Parathyroid adenoma (tissue), 2 donors: ENCODE measurements at regions not wholly inside any gene's neighbourhood (a gene's known extent, or its start where the extent isn't known, plus 50 kb on each side); places are given as distances from the start of the nearest gene placed in this dataset.

Source experiments
- H2AFZ ChIP-seq: fragments of 300-600 bp; sonication (generic); one replicate; pipeline ENCODE4 v1.7.0; 2017; ENCODE audit warnings: antibody characterized with exemption, mild to moderate bottlenecking
- H3K27ac ChIP-seq: fragments of 300-600 bp; sonication (generic); one replicate; pipeline ENCODE4 v1.7.0; 2017
- H3K27me3 ChIP-seq: fragments of 300-600 bp; sonication (generic); one replicate; pipeline ENCODE4 v1.7.0; 2017; ENCODE audit warnings: low read length; ENCODE audit not compliant: control insufficient read depth, insufficient read depth
- H3K36me3 ChIP-seq: fragments of 300-600 bp; sonication (generic); one replicate; pipeline ENCODE4 v1.7.0; 2017; ENCODE audit warnings: low read length; ENCODE audit not compliant: control insufficient read depth, insufficient read depth
- H3K4me1 ChIP-seq: fragments of 300-600 bp; sonication (generic); one replicate; pipeline ENCODE4 v1.7.0; 2017; ENCODE audit warnings: control low read depth
- H3K4me2 ChIP-seq: fragments of 300-600 bp; sonication (generic); one replicate; pipeline ENCODE4 v1.7.0; 2017; ENCODE audit warnings: low read length
- H3K4me3 ChIP-seq: fragments of 300-600 bp; sonication (generic); one replicate; pipeline ENCODE4 v1.7.0; 2017; ENCODE audit warnings: low read depth, low read length
- H3K79me2 ChIP-seq: fragments of 300-600 bp; sonication (generic); one replicate; pipeline ENCODE4 v1.7.0; 2017; ENCODE audit warnings: control low read depth
- H3K9ac ChIP-seq: fragments of 300-600 bp; sonication (generic); one replicate; pipeline ENCODE4 v1.7.0; 2017; ENCODE audit warnings: mild to moderate bottlenecking
- H3K9me3 ChIP-seq: fragments of 300-600 bp; sonication (generic); one replicate; pipeline ENCODE4 v1.7.0; 2017; ENCODE audit warnings: low read length; ENCODE audit not compliant: control insufficient read depth
- TF ChIP-seq, protein P1 (sequence below): fragments of 300-600 bp; sonication (generic); IDR thresholded peaks from one replicate; pipeline ENCODE4 v1.7.0; 2017; ENCODE audit warnings: antibody characterized with exemption, mild to moderate bottlenecking
- donor health status: primary hyperparathyroidism.

DNA sequence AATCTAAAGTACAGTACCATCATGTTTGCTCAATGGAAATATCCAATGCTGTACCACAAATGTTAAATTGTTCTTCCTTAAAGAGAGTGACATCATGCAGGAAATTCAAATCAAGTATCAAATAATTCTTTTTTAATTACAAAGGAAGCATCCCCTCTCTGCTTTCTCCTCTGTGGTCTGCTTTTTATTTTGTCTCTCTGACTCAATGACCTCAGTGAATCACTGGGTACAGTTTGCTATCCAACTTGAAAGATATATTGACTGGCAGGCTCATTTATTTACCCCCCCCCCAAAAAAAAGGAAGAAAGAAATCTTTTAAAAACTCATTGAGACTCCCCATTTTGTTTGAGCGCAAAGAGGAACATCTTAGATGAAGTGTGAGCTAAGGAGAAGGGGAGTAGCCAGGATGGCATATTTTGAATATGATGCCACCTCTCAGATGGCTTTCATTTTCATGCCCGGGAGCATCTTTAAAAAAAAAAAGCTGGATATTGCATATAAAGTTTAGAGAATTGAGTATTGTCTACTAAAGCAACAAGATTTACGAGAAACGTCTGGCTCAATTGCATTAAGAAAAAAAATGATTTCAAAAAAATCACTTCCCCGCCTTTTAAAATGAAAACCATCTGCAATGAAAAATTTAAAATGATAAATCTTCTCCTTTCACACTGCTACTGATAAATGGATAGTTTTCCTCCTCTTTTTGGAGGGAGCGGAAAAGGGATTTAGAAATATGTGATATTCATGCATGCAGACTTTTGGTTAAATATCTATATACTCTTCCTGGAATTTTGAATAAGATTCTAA lies 307.1 kb upstream of the DPH6 start:
- Histone ChIP-seq H3K9me3 (no peaks in the 10 kb centered on the region), H3K9ac (no peak overlapping the region), H2AFZ (no peak overlapping the region), H3K4me2 (no peak overlapping the region), H3K79me2 (no peaks in the 10 kb centered on the region), H3K27me3 (no peaks in the 10 kb centered on the region), H3K4me3 (no peak overlapping the region), H3K36me3 (no peaks in the 10 kb centered on the region), H3K4me1 (no peaks in the 10 kb centered on the region), H3K27ac (no peak overlapping the region)
- TF ChIP-seq, protein P1, sequence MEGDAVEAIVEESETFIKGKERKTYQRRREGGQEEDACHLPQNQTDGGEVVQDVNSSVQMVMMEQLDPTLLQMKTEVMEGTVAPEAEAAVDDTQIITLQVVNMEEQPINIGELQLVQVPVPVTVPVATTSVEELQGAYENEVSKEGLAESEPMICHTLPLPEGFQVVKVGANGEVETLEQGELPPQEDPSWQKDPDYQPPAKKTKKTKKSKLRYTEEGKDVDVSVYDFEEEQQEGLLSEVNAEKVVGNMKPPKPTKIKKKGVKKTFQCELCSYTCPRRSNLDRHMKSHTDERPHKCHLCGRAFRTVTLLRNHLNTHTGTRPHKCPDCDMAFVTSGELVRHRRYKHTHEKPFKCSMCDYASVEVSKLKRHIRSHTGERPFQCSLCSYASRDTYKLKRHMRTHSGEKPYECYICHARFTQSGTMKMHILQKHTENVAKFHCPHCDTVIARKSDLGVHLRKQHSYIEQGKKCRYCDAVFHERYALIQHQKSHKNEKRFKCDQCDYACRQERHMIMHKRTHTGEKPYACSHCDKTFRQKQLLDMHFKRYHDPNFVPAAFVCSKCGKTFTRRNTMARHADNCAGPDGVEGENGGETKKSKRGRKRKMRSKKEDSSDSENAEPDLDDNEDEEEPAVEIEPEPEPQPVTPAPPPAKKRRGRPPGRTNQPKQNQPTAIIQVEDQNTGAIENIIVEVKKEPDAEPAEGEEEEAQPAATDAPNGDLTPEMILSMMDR, result no peak

- H3K79me2 ChIP-seq, result no peaks in the 10 kb centered on the region
- H3K4me1 ChIP-seq, result no peaks in the 10 kb centered on the region
- H3K9ac ChIP-seq, result no peak overlapping the region
- no peak overlapping the region for H3K4me3 ChIP-seq
- no peak overlapping the region for H3K4me2 ChIP-seq
- no peak overlapping the region for H2AFZ ChIP-seq
- H3K27ac ChIP-seq, result no peak overlapping the region
- no peaks in the 10 kb centered on the region for H3K27me3 ChIP-seq
- TF ChIP-seq, protein P1, result no peak
- no peaks in the 10 kb centered on the region for H3K36me3 ChIP-seq
- H3K9me3 ChIP-seq, result no peaks in the 10 kb centered on the region
Measured at GRCh38 chr15:35854316-35854715, 308.4 kb upstream of the DPH6 start.

GRCh38 chr15:35857567-35858226 lies 311.7 kb upstream of the DPH6 start:
- Histone ChIP-seq H3K9me3 (no peaks in the 10 kb centered on the region), H3K79me2 (no peaks in the 10 kb centered on the region), H3K36me3 (no peaks in the 10 kb centered on the region), H2AFZ (no peak overlapping the region), H3K4me1 (no peaks in the 10 kb centered on the region), H3K9ac (no peak overlapping the region), H3K4me2 (no peak overlapping the region), H3K27me3 (no peaks in the 10 kb centered on the region), H3K27ac (no peak overlapping the region), H3K4me3 (no peak overlapping the region)
- TF ChIP-seq, protein P1, result no peak

DNA sequence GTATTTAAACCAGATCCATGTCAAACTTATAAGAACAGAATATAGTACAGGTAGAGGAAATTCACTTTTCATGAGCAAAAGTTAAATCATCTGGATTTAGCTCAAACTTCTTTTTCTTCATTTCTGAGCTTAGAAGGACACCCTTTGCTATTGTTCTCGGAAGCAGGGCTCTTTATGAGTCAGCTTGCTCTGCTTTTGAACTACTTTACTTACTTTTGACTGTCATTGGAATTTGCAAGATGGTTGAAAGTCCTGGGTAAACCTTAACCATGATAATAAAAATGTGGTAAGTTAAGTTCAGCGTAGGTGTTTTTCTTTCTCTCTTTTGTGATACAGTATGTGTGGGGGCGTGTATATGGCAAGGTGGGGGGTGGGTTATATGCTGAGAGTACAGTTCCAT lies 312.7 kb upstream of the DPH6 start:
- no peaks in the 10 kb centered on the region for H3K9me3 ChIP-seq
- no peaks in the 10 kb centered on the region for H3K79me2 ChIP-seq
- no peak overlapping the region for H3K9ac ChIP-seq
- H3K4me3 ChIP-seq, result no peak overlapping the region
- H3K36me3 ChIP-seq, result no peaks in the 10 kb centered on the region
- H3K4me1 ChIP-seq, result no peaks in the 10 kb centered on the region
- H3K27me3 ChIP-seq, result no peaks in the 10 kb centered on the region
- TF ChIP-seq, protein P1, result no peak
- no peak overlapping the region for H2AFZ ChIP-seq
- no peak overlapping the region for H3K4me2 ChIP-seq
- H3K27ac ChIP-seq, result no peak overlapping the region
